Mesendoderm (in vitro differentiated cells): ENCODE measurements at regions not wholly inside any gene's neighbourhood (a gene's known extent, or its start where the extent isn't known, plus 50 kb on each side); places are given as distances from the start of the nearest gene placed in this dataset.

Source experiments
- DNase-seq: peaks from one replicate; pipeline ENCODE4 v3.0.0; 2013
- H2AK5ac ChIP-seq: 2 replicates; pipeline ENCODE4 v1.6.1; 2013; ENCODE audit warnings: low read length, inconsistent platforms
- H2BK120ac ChIP-seq: 2 replicates; pipeline ENCODE4 v1.6.1; 2013; ENCODE audit warnings: low read depth, mild to moderate bottlenecking, low read length, moderate library complexity, mixed read lengths
- H2BK15ac ChIP-seq: replicated peaks from 2 replicates; pipeline ENCODE4 v1.6.1; 2013; ENCODE audit warnings: low read depth, mild to moderate bottlenecking, moderate library complexity
- H2BK5ac ChIP-seq: 2 replicates; pipeline ENCODE4 v1.6.1; 2013; ENCODE audit warnings: low read length, inconsistent platforms
- H3K18ac ChIP-seq: 2 replicates; pipeline ENCODE4 v1.6.1; 2013; ENCODE audit warnings: mild to moderate bottlenecking, low read length, mixed read lengths
- H3K23ac ChIP-seq: one replicate; pipeline ENCODE4 v1.6.1; 2013; ENCODE audit warnings: low read length
- H3K27ac ChIP-seq: 2 replicates; pipeline ENCODE4 v1.5.1; 2013; ENCODE audit warnings: low read depth, mild to moderate bottlenecking, inconsistent platforms, low read length, moderate library complexity
- H3K27me3 ChIP-seq: 2 replicates; pipeline ENCODE4 v1.6.1; 2013; ENCODE audit warnings: low read length, control low read depth, mild to moderate bottlenecking, inconsistent platforms; ENCODE audit not compliant: insufficient read depth, poor library complexity
- H3K36me3 ChIP-seq: 2 replicates; pipeline ENCODE4 v1.6.1; 2013; ENCODE audit warnings: low read length, inconsistent platforms; ENCODE audit not compliant: control insufficient read depth, insufficient read depth
- H3K4ac ChIP-seq: one replicate; pipeline ENCODE4 v1.6.1; 2013; ENCODE audit warnings: low read depth, mild to moderate bottlenecking, low read length, moderate library complexity
- H3K4me1 ChIP-seq: 2 replicates; pipeline ENCODE4 v1.6.1; 2013; ENCODE audit warnings: low read depth, low read length, inconsistent platforms; ENCODE audit not compliant: control insufficient read depth
- H3K4me2 ChIP-seq: 2 replicates; pipeline ENCODE4 v1.6.1; 2013; ENCODE audit warnings: low read length
- H3K4me3 ChIP-seq: 2 replicates; pipeline ENCODE4 v1.5.1; 2013; ENCODE audit warnings: mild to moderate bottlenecking, low read length
- H3K56ac ChIP-seq: one replicate; pipeline ENCODE4 v1.6.1; 2013; ENCODE audit warnings: low read length
- H3K79me1 ChIP-seq: 2 replicates; pipeline ENCODE4 v1.6.1; 2013; ENCODE audit warnings: low read length, inconsistent platforms
- H3K79me2 ChIP-seq: 2 replicates; pipeline ENCODE4 v1.6.1; 2013; ENCODE audit warnings: mild to moderate bottlenecking, low read length; ENCODE audit not compliant: control insufficient read depth, insufficient read depth
- H3K9ac ChIP-seq: 2 replicates; pipeline ENCODE4 v1.6.1; 2013; ENCODE audit warnings: low read length, inconsistent platforms
- H4K5ac ChIP-seq: one replicate; pipeline ENCODE4 v1.6.1; 2013; ENCODE audit warnings: low read length
- H4K8ac ChIP-seq: one replicate; pipeline ENCODE4 v1.6.1; 2013; ENCODE audit warnings: low read depth, mild to moderate bottlenecking, control low read depth, low read length, moderate library complexity
- WGBS: extraction: QIAGEN DNeasy Blood & Tissue Kit; methylation state at CpG from one replicate; pipeline ENCODE4 v1.1.7; 2013; ENCODE audit warnings: low lambda C conversion rate, missing lambda C conversion rate; ENCODE audit not compliant: insufficient coverage; ENCODE audit errors: extremely low coverage; 5-methylcytosine and 5-hydroxymethylcytosine counted together

- Histone ChIP-seq H3K27ac (no peak overlapping the region), H3K79me1 (no peaks in the 10 kb centered on the region), H3K9ac (no peak overlapping the region), H3K56ac (no peak overlapping the region), H3K4me1 (no peaks in the 10 kb centered on the region), H3K4me3 (no peak overlapping the region), H2BK15ac (no peak overlapping the region), H3K4me2 (no peak overlapping the region), H4K8ac (no peak overlapping the region), H3K23ac (no peak overlapping the region), H2AK5ac (no peak overlapping the region), H3K79me2 (no peaks in the 10 kb centered on the region), H4K5ac (no peak overlapping the region), H3K18ac (no peak overlapping the region), H3K36me3 (no peaks in the 10 kb centered on the region), H3K4ac (no peak overlapping the region), H3K27me3 (no peaks in the 10 kb centered on the region), H2BK5ac (no peak overlapping the region), H2BK120ac (no peak overlapping the region)
- DNase-seq: no peak
- no CpG with 5 or more reads among the region's 10 CpGs for WGBS
Measured at GRCh38 chr2:120947982-120948661, 212.5 kb downstream of the GLI2 start.

GRCh38 chr2:120948662-120949011 lies 213.0 kb downstream of the GLI2 start:
- no peak overlapping the region for H2BK15ac ChIP-seq
- no peak overlapping the region for H3K56ac ChIP-seq
- no peak for DNase-seq
- H3K79me2 ChIP-seq: no peaks in the 10 kb centered on the region
- H3K9ac ChIP-seq: no peak overlapping the region
- no peaks in the 10 kb centered on the region for H3K79me1 ChIP-seq
- no peak overlapping the region for H3K27ac ChIP-seq
- H3K4me1 ChIP-seq: no peaks in the 10 kb centered on the region
- no peaks in the 10 kb centered on the region for H3K27me3 ChIP-seq
- H3K4ac ChIP-seq: no peak overlapping the region
- H3K18ac ChIP-seq: no peak overlapping the region
- H2AK5ac ChIP-seq: no peak overlapping the region
- H2BK5ac ChIP-seq: no peak overlapping the region
- H4K5ac ChIP-seq: no peak overlapping the region
- H3K4me3 ChIP-seq: no peak overlapping the region
- no peak overlapping the region for H3K4me2 ChIP-seq
- no peak overlapping the region for H4K8ac ChIP-seq
- H2BK120ac ChIP-seq: no peak overlapping the region
- no CpG with 5 or more reads among the region's 8 CpGs for WGBS
- no peak overlapping the region for H3K23ac ChIP-seq
- H3K36me3 ChIP-seq: no peaks in the 10 kb centered on the region

GRCh38 chr2:120949027-120949956 lies 213.6 kb downstream of the GLI2 start:
- H3K79me1 ChIP-seq: no peaks in the 10 kb centered on the region
- H3K56ac ChIP-seq: no peak overlapping the region
- no peak overlapping the region for H3K9ac ChIP-seq
- no peaks in the 10 kb centered on the region for H3K4me1 ChIP-seq
- H2BK5ac ChIP-seq: no peak overlapping the region
- H3K23ac ChIP-seq: no peak overlapping the region
- DNase-seq: no peak
- no peaks in the 10 kb centered on the region for H3K27me3 ChIP-seq
- no CpG with 5 or more reads among the region's 12 CpGs for WGBS
- no peaks in the 10 kb centered on the region for H3K36me3 ChIP-seq
- no peak overlapping the region for H3K18ac ChIP-seq
- no peaks in the 10 kb centered on the region for H3K79me2 ChIP-seq
- no peak overlapping the region for H4K8ac ChIP-seq
- H2BK15ac ChIP-seq: no peak overlapping the region
- H3K4ac ChIP-seq: no peak overlapping the region
- no peak overlapping the region for H4K5ac ChIP-seq
- H3K4me3 ChIP-seq: no peak overlapping the region
- no peak overlapping the region for H3K4me2 ChIP-seq
- H2AK5ac ChIP-seq: no peak overlapping the region
- H2BK120ac ChIP-seq: no peak overlapping the region
- H3K27ac ChIP-seq: no peak overlapping the region

- H2AK5ac ChIP-seq: no peak overlapping the region
Measured at GRCh38 chr2:120949957-120950590, 214.4 kb downstream of the GLI2 start.

GRCh38 chr2:120951693-120952092 lies 216.0 kb downstream of the GLI2 start:
- Histone ChIP-seq H2AK5ac (no peak overlapping the region), H2BK120ac (no peak overlapping the region), H3K4me1 (no peaks in the 10 kb centered on the region), H3K79me2 (no peaks in the 10 kb centered on the region), H3K4me2 (no peak overlapping the region), H4K8ac (no peak overlapping the region), H3K4me3 (no peak overlapping the region), H3K18ac (no peak overlapping the region), H3K56ac (no peak overlapping the region), H2BK5ac (no peak overlapping the region), H3K27ac (no peak overlapping the region), H3K36me3 (no peaks in the 10 kb centered on the region), H3K79me1 (no peaks in the 10 kb centered on the region), H3K4ac (no peak overlapping the region), H2BK15ac (no peak overlapping the region), H3K27me3 (no peaks in the 10 kb centered on the region), H3K9ac (no peak overlapping the region), H3K23ac (no peak overlapping the region), H4K5ac (no peak overlapping the region)
- no CpG with 5 or more reads among the region's 6 CpGs for WGBS
- DNase-seq: no peak

More at GRCh38 chr2:120949957-120950590, 214.4 kb downstream of the GLI2 start:
- Histone ChIP-seq H3K36me3 (no peaks in the 10 kb centered on the region), H4K8ac (no peak overlapping the region), H3K23ac (no peak overlapping the region), H2BK120ac (no peak overlapping the region), H3K79me2 (no peaks in the 10 kb centered on the region), H3K4me3 (no peak overlapping the region), H2BK5ac (no peak overlapping the region), H3K4me2 (no peak overlapping the region), H2BK15ac (no peak overlapping the region), H3K79me1 (no peaks in the 10 kb centered on the region), H3K27ac (no peak overlapping the region), H3K18ac (no peak overlapping the region), H3K9ac (no peak overlapping the region), H3K56ac (no peak overlapping the region), H3K27me3 (no peaks in the 10 kb centered on the region), H3K4ac (no peak overlapping the region), H3K4me1 (no peaks in the 10 kb centered on the region), H4K5ac (no peak overlapping the region)
- no CpG with 5 or more reads among the region's 7 CpGs for WGBS
- DNase-seq: no peak
